Peyer's patch (tissue), 4 donors: ENCODE measurements at regions not wholly inside any gene's neighbourhood (a gene's known extent, or its start where the extent isn't known, plus 50 kb on each side); places are given as distances from the start of the nearest gene placed in this dataset.

Experiments
- POLR2A ChIP-seq, 2 donors: fragments of 450-650 bp; IDR thresholded peaks; one replicate each; pipeline ENCODE4 v1.5.1; 2017; ENCODE audit warnings: antibody characterized with exemption in 2 of 2, mild to moderate bottlenecking in 2 of 2, moderate library complexity in 2 of 2
- TF ChIP-seq, protein P1 (sequence below), 6 experiments: fragments of 450-650 bp in 4 of 6; fragments of 200-600 bp in 2 of 6; sonication (generic) in 1 of 6; IDR thresholded peaks; one replicate each; pipeline ENCODE4 v1.5.1; 2017 to 2019; ENCODE audit warnings: antibody characterized with exemption in 6 of 6, mild to moderate bottlenecking in 3 of 6, moderate library complexity in 1 of 6

GRCh38 chr18:67428805-67429204 is 87.7 kb downstream of the DSEL start:
- TF ChIP-seq, protein P1, sequence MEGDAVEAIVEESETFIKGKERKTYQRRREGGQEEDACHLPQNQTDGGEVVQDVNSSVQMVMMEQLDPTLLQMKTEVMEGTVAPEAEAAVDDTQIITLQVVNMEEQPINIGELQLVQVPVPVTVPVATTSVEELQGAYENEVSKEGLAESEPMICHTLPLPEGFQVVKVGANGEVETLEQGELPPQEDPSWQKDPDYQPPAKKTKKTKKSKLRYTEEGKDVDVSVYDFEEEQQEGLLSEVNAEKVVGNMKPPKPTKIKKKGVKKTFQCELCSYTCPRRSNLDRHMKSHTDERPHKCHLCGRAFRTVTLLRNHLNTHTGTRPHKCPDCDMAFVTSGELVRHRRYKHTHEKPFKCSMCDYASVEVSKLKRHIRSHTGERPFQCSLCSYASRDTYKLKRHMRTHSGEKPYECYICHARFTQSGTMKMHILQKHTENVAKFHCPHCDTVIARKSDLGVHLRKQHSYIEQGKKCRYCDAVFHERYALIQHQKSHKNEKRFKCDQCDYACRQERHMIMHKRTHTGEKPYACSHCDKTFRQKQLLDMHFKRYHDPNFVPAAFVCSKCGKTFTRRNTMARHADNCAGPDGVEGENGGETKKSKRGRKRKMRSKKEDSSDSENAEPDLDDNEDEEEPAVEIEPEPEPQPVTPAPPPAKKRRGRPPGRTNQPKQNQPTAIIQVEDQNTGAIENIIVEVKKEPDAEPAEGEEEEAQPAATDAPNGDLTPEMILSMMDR (IDR thresholded peaks at IDR 0.05): no peak
- no peak for TF ChIP-seq POLR2A (IDR thresholded peaks at IDR 0.05)
